Activated naive CD4-positive, alpha-beta T cell treated with Interleukin-2 at 50 U/mL for 16 hours (primary cell): ENCODE measurements at regions not wholly inside any gene's neighbourhood (a gene's known extent, or its start where the extent isn't known, plus 50 kb on each side); places are given as distances from the start of the nearest gene placed in this dataset.

Experiments used
- DNase-seq: peaks from one replicate; pipeline ENCODE4 v3.0.0-alpha.2; 2020

- DNase-seq, result no peak
These were observed 51.3 kb downstream of the OR10H4 start for GRCh38 chr19:16000024-16000663.

- peak; percentile 36 for DNase-seq
These were observed 52.9 kb downstream of the OR10H4 start for GRCh38 chr19:16001481-16002312.

GRCh38 chr19:16002406-16003384 is 53.9 kb downstream of the OR10H4 start:
- no peak for DNase-seq

GRCh38 chr19:16003391-16003790 is 54.6 kb downstream of the OR10H4 start:
- DNase-seq, result no peak

GRCh38 chr19:16005925-16006324 is 57.1 kb downstream of the OR10H4 start:
- DNase-seq, result no peak

GRCh38 chr19:16012552-16012951 is 63.7 kb upstream of the TPM4 start:
- no peak for DNase-seq

- no peak for DNase-seq
These were observed 63.0 kb upstream of the TPM4 start for GRCh38 chr19:16013181-16013850.

GRCh38 chr19:16013851-16014840 is 62.1 kb upstream of the TPM4 start:
- no peak for DNase-seq

GRCh38 chr19:16014923-16015804 is 61.1 kb upstream of the TPM4 start:
- DNase-seq, result no peak

GRCh38 chr19:16015805-16016173 is 60.5 kb upstream of the TPM4 start:
- DNase-seq, result no peak

GRCh38 chr19:16016226-16017137 is 59.8 kb upstream of the TPM4 start:
- DNase-seq, result no peak

GRCh38 chr19:16017138-16017490 is 59.2 kb upstream of the TPM4 start:
- no peak for DNase-seq

- no peak for DNase-seq
These were observed 58.1 kb upstream of the TPM4 start for GRCh38 chr19:16018106-16018755.

- no peak for DNase-seq
These were observed 57.3 kb upstream of the TPM4 start for GRCh38 chr19:16018801-16019551.

- DNase-seq, result no peak
These were observed 56.4 kb upstream of the TPM4 start for GRCh38 chr19:16019691-16020448.

GRCh38 chr19:16021796-16022195 is 54.5 kb upstream of the TPM4 start:
- DNase-seq, result no peak

- DNase-seq, result no peak
These were observed 54.0 kb upstream of the TPM4 start for GRCh38 chr19:16022251-16022650.
